LNCAP (cell line): ENCODE measurements at regions not wholly inside any gene's neighbourhood (a gene's known extent, or its start where the extent isn't known, plus 50 kb on each side); places are given as distances from the start of the nearest gene placed in this dataset.

Source experiments
- TF ChIP-seq, protein P1 (sequence below): fragments of 450-650 bp; IDR thresholded peaks from 2 replicates; pipeline ENCODE4 v1.5.1; 2017; ENCODE audit warnings: mild to moderate bottlenecking

GRCh38 chr13:107928762-107929161 lies 286.6 kb downstream of the LIG4 start:
- TF ChIP-seq, protein P1, sequence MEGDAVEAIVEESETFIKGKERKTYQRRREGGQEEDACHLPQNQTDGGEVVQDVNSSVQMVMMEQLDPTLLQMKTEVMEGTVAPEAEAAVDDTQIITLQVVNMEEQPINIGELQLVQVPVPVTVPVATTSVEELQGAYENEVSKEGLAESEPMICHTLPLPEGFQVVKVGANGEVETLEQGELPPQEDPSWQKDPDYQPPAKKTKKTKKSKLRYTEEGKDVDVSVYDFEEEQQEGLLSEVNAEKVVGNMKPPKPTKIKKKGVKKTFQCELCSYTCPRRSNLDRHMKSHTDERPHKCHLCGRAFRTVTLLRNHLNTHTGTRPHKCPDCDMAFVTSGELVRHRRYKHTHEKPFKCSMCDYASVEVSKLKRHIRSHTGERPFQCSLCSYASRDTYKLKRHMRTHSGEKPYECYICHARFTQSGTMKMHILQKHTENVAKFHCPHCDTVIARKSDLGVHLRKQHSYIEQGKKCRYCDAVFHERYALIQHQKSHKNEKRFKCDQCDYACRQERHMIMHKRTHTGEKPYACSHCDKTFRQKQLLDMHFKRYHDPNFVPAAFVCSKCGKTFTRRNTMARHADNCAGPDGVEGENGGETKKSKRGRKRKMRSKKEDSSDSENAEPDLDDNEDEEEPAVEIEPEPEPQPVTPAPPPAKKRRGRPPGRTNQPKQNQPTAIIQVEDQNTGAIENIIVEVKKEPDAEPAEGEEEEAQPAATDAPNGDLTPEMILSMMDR, result no peak

- TF ChIP-seq, protein P1, result no peak
Measured at GRCh38 chr13:107927557-107927956, 287.8 kb downstream of the LIG4 start.

- TF ChIP-seq, protein P1, result no peak
Measured at GRCh38 chr13:107912745-107913144, 302.6 kb downstream of the LIG4 start.

DNA sequence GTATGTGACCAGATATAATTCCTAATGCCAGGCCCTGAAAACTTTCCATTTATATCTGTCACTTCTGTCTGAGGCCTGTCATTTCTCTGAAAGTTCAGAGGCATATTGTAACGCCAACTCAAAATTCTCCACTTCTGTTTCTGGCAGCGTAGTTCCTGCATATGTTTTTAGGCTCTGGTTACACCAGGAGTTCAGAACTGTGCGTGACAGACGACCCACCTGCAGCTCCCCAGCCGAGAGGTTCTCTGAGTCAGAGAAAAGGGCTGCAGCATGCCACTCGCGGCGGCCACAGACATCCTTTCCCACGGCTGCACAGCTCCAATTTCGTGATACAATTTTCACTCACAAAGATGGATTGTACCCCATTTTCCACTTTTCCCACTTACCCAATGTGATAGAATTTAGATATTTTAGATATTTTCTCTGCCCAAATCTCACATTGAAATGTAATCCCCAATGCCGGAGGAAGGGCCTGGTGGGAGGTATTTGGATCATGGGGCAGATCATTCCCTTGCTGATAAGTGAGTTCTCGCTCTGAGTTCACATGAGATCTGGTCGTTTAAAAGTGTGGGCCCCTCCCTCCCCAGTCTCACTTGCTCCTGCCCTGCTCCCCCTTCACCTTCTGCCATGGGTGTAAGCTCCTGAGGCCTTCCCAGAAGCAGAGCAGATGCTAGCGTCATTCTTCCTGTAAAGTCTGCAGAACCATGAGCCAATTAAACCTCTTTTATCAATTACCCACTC lies 308.1 kb downstream of the LIG4 start:
- TF ChIP-seq, protein P1, result no peak

GRCh38 chr13:107906131-107906530 lies 309.2 kb downstream of the LIG4 start:
- TF ChIP-seq, protein P1, result no peak

DNA sequence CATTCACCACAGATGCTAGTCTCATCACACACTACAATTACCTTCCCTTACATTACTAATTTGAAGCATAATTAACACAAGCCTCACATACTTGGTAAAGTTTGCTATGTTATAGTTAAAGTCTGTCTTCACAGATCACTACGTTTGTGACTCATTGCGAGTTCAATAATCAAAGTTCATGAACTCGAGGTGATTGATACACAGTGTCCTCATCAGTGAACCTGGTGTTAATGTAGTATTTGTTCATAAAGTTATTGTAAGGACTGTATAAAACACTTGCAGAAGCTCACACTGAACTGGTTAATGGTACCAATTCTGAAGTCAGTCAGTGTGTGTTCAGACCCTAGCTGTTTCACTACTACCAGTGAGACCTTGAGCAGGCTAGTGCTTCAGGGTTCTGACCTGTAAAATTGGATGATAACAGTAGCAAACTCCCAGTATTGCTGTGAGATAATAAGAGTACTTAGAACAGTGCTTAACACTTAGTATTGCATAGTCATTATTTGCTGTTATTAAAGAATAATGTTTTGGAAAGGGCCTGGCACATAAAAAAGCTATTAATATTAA lies 313.3 kb downstream of the LIG4 start:
- TF ChIP-seq, protein P1, result no peak

DNA sequence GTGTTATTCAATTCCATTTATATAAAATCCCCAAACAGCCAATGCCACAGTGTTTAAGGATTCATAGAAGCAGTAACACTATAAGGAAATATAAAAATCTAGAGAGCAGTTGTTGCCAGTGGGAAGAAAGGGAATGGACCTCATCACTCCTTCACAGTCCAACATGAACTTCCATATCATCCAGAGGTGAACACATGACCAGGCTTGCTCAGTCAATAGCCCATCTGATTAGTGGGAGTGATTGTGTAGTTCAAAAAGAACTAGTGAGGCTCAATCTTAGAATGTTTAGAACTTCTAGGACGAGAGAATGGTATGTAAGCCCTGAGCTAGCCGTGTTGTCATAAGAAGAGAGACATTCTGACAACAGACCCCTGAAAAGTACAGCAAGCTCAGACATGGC lies 314.1 kb downstream of the LIG4 start:
- TF ChIP-seq, protein P1, result no peak

GRCh38 chr13:107900775-107901174 lies 314.6 kb downstream of the LIG4 start:
- TF ChIP-seq, protein P1, result no peak
